RPMI7951 (cell line): ENCODE measurements at regions not wholly inside any gene's neighbourhood (a gene's known extent, or its start where the extent isn't known, plus 50 kb on each side); places are given as distances from the start of the nearest gene placed in this dataset.
A peak's percentile ranks its signal among the peaks of the same experiment; 100 is the strongest.
"Not testable (repeated sequence)": the region's sequence is repeated elsewhere in the genome, so short reads cannot be mapped to it uniquely, and the experiment has no call there.

ENCODE experiments used
- DNase-seq: peaks from one replicate; pipeline ENCODE4 v3.0.0-alpha.2; 2012; ENCODE audit warnings: low read depth

DNA sequence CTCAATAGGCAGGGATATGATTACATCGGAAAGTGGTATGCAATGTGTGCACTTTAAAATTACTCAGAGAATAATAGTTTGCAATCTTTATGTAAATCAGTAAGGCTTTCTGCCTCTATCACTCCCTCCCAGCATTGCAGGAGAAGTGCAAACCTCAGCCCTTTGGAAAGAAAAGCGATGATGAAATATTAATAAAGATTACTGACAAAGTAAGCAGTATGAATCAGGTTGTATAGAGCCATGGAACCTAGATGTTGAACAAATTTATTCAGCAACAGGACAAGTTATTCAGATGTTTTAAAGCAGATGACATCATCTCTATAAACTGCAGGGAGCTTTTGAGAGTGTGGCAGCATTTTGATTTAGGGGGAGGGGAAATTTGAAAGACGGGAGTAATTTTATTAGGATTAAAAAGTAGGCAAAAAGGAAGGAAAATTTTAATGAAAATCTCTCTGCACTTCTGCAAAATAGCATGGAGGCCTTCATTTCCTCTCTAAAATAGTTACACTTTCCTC, 631.7 kb upstream of the GRIA3 start:
- no peak for DNase-seq

- no peak for DNase-seq
Observed at GRCh38 chrX:122555925-122556324, 628.2 kb upstream of the GRIA3 start.

DNA sequence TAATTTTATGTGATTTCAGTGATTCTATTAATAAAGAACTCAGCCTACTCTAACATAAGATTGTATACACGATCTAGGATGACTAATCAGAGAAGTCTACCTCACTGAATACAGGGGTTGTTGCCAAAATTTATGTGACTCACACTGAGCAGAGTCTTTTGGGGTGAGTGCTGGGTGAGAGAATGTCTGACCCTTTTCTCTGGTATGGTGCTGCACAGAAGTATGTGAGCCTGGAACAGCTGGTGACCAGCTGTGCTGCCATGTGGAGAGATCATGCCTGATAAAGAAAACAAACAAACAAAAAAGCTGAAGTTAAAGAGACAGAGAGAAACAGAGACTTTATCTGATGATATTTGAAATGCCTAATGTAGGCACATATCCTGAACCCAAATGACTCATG, 618.1 kb upstream of the GRIA3 start:
- peak; percentile 96 for DNase-seq

- DNase-seq, result no peak
Observed at GRCh38 chrX:122566401-122566800, 617.7 kb upstream of the GRIA3 start.

DNA sequence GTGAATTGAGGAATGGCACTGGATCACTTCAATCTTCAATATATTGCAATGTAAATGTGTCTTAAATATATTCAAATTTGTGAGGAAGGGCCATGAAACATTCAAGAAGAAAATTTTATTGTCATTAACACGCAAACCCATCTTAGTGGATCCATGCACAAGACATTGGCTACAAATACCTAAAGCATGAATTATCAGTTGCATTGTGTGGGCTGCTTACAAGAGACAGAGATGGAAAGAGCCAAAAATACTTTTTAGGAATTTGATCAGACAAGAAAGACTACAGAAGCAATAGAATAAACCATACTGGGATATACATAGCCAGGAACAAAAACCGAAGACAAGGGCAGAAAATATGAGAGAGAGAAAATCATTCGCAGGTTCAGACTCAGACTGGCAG, 616.2 kb upstream of the GRIA3 start:
- DNase-seq, result no peak

- peak; percentile 66 for DNase-seq
Observed at GRCh38 chrX:122572461-122572860, 611.6 kb upstream of the GRIA3 start.

- no peak for DNase-seq
Observed at GRCh38 chrX:122579036-122579435, 605.0 kb upstream of the GRIA3 start.

DNA sequence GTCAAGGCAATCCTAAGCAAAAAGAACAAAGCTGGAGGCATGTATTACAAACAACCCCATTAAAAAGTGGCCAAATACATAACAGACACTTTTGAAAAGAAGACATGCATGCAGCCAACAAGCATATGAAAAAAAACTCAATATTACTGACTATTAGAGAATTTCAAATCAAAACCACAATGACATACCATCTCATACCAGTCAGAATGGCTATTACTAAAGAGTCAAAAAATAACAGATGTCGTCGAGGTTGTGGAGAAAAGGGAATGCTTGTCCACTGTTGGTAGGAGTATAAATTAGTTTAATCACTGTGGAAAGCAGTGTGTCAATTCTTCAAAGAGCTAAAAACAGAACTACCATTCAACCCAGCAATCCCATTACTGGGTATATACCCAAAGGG, 604.6 kb upstream of the GRIA3 start:
- DNase-seq, result peak; percentile 59

DNA sequence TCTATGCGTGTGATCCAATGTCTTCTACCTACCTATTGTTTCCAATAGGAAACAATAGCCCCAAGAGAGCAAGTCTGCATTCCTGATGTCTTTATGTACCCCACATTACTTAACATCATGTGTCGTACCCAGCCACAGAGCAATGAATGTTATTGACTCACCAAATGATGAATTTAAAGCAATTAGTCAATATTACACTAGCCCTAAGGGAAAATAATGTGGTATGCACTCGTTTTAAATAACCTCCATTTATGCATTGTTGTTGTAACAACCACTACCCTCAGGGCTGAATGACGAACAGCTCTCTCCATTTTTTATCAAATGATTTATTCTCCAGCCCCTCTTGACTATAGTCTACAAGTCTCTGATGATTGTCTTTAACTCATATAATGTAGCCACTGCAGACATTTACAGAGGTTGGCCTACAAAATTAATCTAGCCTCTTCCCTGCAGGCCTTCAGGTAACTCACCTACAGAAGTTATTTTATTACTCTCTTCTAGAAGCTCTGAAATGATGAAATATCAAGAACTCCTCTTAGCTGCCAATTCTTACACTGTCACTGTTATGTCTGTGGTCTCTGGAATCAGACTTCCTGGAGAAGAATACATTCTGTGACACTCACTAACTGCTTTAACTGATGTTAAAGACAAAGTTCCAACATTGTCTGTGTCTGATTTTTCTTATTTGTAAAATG, 601.7 kb upstream of the GRIA3 start:
- peak; percentile 79 for DNase-seq

DNA sequence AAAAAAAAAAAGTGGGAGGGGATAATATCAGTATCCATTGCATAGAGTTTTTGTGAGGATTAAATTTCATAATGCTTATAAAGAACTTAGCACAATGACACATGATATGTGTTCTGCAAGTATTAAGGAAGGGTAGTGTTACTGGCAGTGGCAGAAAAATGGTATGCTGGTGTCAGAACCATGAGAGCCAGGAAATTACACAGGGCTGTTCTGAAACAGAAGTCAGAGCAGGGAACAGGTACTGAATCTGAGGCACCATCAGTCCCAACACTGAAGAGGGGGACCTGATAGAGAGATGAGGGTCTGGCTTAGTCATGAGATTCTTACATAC, 601.1 kb upstream of the GRIA3 start:
- no peak for DNase-seq

DNA sequence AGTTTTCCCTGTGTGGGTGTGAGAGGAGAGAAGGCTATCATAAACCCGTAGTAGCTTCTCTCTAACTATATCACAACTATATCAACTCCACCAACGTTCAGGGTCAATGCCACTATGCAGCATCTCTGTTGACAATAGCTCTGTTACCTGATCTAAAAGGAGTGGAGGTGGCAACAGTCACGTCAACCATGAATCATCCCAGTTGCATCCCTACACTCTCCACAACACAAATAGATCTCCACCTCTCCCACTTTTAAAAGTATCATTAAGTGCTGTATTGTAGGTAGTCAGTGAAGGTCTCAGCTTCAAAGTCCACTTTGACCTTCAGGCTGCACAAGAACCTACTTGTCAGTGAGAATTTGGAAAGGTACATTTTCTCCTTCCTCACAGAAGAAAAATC, 600.5 kb upstream of the GRIA3 start:
- no peak for DNase-seq

DNA sequence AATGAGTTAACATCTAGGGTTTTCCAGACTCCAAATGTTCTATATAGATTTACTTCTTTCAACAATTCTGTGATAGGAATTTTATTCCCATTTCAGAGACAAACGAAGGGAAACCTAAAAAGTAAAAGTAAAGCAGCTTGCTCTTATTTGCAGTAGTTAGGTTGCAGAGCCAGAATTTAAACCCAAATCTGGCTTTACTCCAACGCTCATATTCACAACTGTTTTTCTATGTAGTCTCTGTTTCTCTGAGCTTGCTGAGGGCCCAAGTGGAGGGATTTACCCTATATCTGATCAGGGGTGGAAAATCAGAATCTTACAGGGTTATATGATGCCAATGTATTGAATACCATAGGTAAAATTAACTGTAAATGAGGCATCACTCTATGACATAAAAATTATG, 599.1 kb upstream of the GRIA3 start:
- DNase-seq, result no peak

DNA sequence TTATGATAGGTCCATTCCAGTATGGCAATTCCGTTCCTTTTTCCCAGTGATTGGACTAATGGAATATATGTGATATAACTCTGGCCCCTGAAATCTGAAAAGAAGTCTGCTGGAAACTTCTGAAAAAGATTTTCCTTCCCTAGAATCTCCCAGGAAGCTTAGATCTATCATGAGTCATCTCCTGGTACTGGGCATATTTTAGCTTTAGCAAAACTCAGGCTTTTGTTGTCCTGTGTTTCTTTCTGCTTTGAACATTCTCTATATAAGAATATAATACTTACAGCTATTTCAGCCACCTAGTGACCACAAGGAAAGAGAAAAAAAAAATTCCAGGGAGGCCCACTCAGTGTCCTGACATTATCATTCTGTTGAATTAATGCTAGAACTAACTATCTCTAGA, 597.2 kb upstream of the GRIA3 start:
- peak; percentile 64 for DNase-seq

DNA sequence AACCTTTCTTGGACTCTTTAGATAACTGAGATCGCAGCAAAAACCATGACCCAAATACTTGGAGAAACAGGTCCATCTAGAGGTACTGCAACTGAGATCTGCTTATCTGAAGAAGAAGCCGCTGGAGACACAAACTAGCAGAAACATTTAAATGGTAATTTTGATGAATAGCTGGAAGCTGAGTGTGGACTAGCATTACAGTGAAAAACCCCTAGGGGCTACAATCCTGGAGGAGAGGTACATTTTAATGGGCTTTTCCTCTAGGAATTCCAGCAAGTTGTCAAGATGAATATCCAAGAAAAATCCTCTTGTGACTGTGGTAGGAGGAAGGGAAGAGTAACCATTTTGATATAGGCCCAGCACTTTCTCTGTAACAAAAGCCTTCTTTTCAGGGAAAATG, 592.5 kb upstream of the GRIA3 start:
- DNase-seq, result no peak

DNA sequence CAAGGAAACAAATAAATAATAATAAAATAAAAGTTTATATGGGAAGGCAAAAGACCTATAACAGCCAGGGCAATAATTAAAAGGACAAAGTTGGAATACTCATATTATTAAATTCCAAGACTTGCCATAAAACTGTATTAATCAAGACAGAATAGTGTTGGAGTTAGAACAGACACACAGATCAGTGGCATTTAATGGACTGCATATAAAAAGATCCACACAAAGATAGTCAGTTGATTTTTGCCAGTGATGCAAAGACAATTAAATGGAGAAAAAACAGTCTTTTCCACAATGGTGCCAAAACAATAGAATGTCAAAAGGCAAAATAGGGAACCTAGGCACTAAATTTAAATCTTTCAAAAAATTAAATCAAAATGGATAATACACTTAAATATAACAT, 587.1 kb upstream of the GRIA3 start:
- DNase-seq, result no peak

GRCh38 chrX:122622795-122623194, 561.3 kb upstream of the GRIA3 start:
- peak; percentile 16 for DNase-seq

DNA sequence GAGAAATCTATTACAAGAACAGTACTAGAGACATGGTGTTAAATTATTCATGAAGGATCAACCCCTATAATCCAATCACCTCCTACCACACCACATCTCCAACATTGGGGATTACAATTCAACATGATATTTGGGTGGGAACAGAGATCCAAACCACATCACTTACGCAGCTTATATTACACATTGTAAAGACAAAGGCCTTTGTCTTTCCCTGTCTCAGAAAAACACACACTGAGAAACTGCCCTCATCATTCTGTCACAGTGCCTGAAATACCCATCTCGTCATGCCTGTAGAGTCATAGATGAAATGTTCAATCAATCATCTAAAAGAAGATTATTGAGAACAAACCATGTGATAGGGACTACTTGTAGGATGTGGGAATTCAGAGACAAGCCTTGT, 558.8 kb upstream of the GRIA3 start:
- DNase-seq, result peak; percentile 23

GRCh38 chrX:122625821-122626220, 558.3 kb upstream of the GRIA3 start:
- DNase-seq, result peak; percentile 83

GRCh38 chrX:122626871-122627270, 557.2 kb upstream of the GRIA3 start:
- DNase-seq, result peak; percentile 14

DNA sequence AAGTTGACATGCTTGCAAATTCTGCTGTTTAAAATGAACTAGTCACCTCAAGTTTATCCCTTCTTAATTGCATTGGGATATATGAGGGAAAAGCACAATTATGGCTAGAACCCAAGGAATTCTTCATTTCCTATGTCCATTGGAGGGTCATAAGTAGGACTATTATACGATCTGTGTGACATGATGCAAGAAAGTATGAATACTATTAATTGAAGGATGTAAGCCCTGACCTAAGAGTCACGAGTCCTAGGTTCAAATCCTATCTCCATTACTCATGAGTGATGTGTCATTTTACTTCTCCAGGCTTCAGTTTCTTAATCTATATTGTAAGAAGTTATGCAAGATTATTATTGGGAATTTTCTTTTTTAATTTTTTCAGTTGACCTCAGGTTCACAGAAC, 542.9 kb upstream of the GRIA3 start:
- no peak for DNase-seq

DNA sequence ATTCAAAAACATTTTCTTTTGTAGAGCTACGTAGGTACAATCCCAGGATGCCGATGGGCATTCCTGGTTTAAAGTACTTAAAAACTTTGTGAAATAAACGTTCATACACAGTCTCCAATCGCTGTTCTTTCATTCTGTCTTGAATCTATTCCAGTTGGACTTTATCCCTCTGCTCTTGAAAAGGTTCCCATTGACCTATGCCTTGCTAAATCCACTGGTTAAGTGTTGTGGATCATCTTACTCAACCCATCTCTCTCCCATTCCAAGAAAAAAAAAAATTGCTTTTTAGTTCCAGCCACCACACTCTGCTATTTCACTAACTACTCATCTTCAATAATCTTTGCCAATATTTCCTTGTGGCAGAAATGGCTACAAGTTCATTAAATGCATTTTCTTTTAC, 542.3 kb upstream of the GRIA3 start:
- DNase-seq, result no peak

DNA sequence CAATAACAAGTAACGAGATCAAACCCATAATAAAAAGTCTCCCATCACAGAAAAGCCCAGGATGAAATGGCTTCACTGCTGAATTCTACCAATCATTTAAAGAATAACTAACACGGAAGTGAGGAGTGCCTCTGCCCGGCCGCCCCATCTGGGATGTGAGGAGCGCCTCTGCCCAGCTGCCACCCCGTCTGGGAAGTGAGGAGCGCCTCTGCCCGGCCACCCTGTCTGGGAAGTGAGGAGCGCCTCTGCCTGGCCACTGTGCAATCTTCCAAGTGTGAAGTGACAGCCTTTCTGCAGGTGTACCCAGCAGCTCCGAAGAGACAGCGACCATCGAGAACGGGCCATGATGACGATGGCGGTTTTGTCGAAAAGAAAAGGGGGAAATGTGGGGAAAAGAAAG, 528.8 kb upstream of the GRIA3 start:
- DNase-seq, result not testable (repeated sequence)

GRCh38 chrX:122666601-122667000, 517.5 kb upstream of the GRIA3 start:
- no peak for DNase-seq

GRCh38 chrX:122667667-122668066, 516.4 kb upstream of the GRIA3 start:
- no peak for DNase-seq
